ENCODE measurements at regions not wholly inside any gene's neighbourhood (a gene's known extent, or its start where the extent isn't known, plus 50 kb on each side); places are given as distances from the start of the nearest gene placed in this dataset.

DNA sequence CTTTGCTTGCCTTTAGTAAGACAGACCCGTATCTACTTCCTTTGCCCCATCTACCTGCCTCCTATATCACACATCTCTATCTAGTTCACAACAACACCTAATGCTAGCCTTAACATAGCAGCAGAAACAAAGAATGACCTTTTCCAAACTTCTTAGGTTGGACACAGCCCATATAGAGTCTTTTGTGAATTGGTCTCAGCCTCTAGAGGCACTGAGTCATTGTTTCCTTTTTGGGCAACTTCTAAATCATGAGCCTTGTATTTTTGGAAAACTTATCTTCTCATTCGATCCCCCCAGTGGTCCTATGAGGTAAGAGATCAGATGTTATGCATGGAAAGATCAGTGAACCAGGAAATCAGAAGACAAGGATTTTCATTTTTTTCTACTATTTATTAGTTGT, 679.4 kb upstream of the USP24 start:
- no peak overlapping the region for H3K27ac Mint-ChIP-seq
- CTCF ChIA-PET, result interaction anchor here (0.9 kb wide), 1 partner anchor 557 kb away, joined by 3 read pairs; no protein-coding TSS in a partner anchor
- no peak overlapping the region for H3K4me3 Mint-ChIP-seq
- no peaks in the 10 kb centered on the region for H3K4me1 Mint-ChIP-seq
- ATAC-seq (no peak), DNase-seq (ENCODE audit: low spot score) (no peak)
- POLR2A ChIA-PET, result no interaction called here
- no peaks in the 10 kb centered on the region; the same call in 1 of the 2 replicates for H3K27me3 Mint-ChIP-seq (ENCODE audit: low read depth)
- H3K9me3 Mint-ChIP-seq, result peaks cover 23% of the 10 kb centered on the region
- TF ChIP-seq NR2C2 (CRISPR knock-in tag; IDR thresholded peaks at IDR 0.05) (no peak), NFYB (CRISPR knock-in tag; conservative IDR thresholded peaks at IDR 0.05; ENCODE audit: low read depth) (no peak), KAT7 (CRISPR knock-in tag; IDR thresholded peaks at IDR 0.05; ENCODE audit: borderline replicate concordance) (no peak), ZNF138 (CRISPR knock-in tag; conservative IDR thresholded peaks at IDR 0.05) (no peak), ZNF396 (CRISPR knock-in tag; IDR thresholded peaks at IDR 0.05; ENCODE audit: borderline replicate concordance) (no peak), GABPB1 (CRISPR knock-in tag; IDR thresholded peaks at IDR 0.05) (no peak), TCF7 (CRISPR knock-in tag; IDR thresholded peaks at IDR 0.05; ENCODE audit: low read depth) (no peak), OVOL2 (CRISPR knock-in tag; IDR thresholded peaks at IDR 0.05; ENCODE audit: borderline replicate concordance) (no peak)
- TF ChIP-seq, protein P1, sequence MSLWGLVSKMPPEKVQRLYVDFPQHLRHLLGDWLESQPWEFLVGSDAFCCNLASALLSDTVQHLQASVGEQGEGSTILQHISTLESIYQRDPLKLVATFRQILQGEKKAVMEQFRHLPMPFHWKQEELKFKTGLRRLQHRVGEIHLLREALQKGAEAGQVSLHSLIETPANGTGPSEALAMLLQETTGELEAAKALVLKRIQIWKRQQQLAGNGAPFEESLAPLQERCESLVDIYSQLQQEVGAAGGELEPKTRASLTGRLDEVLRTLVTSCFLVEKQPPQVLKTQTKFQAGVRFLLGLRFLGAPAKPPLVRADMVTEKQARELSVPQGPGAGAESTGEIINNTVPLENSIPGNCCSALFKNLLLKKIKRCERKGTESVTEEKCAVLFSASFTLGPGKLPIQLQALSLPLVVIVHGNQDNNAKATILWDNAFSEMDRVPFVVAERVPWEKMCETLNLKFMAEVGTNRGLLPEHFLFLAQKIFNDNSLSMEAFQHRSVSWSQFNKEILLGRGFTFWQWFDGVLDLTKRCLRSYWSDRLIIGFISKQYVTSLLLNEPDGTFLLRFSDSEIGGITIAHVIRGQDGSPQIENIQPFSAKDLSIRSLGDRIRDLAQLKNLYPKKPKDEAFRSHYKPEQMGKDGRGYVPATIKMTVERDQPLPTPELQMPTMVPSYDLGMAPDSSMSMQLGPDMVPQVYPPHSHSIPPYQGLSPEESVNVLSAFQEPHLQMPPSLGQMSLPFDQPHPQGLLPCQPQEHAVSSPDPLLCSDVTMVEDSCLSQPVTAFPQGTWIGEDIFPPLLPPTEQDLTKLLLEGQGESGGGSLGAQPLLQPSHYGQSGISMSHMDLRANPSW (CRISPR knock-in tag; conservative IDR thresholded peaks at IDR 0.05; ENCODE audit: low read depth), result no peak
- TF ChIP-seq, protein P2, sequence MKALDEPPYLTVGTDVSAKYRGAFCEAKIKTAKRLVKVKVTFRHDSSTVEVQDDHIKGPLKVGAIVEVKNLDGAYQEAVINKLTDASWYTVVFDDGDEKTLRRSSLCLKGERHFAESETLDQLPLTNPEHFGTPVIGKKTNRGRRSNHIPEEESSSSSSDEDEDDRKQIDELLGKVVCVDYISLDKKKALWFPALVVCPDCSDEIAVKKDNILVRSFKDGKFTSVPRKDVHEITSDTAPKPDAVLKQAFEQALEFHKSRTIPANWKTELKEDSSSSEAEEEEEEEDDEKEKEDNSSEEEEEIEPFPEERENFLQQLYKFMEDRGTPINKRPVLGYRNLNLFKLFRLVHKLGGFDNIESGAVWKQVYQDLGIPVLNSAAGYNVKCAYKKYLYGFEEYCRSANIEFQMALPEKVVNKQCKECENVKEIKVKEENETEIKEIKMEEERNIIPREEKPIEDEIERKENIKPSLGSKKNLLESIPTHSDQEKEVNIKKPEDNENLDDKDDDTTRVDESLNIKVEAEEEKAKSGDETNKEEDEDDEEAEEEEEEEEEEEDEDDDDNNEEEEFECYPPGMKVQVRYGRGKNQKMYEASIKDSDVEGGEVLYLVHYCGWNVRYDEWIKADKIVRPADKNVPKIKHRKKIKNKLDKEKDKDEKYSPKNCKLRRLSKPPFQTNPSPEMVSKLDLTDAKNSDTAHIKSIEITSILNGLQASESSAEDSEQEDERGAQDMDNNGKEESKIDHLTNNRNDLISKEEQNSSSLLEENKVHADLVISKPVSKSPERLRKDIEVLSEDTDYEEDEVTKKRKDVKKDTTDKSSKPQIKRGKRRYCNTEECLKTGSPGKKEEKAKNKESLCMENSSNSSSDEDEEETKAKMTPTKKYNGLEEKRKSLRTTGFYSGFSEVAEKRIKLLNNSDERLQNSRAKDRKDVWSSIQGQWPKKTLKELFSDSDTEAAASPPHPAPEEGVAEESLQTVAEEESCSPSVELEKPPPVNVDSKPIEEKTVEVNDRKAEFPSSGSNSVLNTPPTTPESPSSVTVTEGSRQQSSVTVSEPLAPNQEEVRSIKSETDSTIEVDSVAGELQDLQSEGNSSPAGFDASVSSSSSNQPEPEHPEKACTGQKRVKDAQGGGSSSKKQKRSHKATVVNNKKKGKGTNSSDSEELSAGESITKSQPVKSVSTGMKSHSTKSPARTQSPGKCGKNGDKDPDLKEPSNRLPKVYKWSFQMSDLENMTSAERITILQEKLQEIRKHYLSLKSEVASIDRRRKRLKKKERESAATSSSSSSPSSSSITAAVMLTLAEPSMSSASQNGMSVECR (CRISPR knock-in tag; IDR thresholded peaks at IDR 0.05; ENCODE audit: borderline replicate concordance), result no peak
- H3K36me3 Mint-ChIP-seq, result peaks cover 11% of the 10 kb centered on the region

DNA sequence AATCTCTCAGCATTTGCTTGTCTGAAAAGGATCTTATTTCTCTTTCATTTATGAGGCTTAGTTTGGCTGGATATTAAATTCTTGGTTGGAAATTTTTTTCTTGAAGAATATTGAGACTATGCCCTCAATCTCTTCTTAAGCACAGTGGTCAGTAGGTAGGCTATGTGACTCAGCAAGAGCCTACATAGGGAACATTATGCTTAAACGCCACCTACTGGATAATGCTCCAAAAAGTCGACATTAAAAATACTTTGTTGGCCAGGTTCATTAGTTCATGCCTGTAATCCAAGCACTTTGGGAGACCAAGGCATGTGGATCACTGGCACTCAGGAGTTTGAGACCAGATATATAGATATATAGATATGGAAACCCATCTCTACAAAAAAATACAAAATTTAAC, 678.0 kb upstream of the USP24 start:
- POLR2A ChIA-PET, result no interaction called here
- CTCF ChIA-PET, result interaction anchor here (0.7 to 1.1 kb wide), 2 partner anchors 12 to 174 kb away, joined by 3 to 5 read pairs; no protein-coding TSS in a partner anchor
- H3K4me3 Mint-ChIP-seq, result no peak overlapping the region
- H3K4me1 Mint-ChIP-seq, result no peaks in the 10 kb centered on the region
- DNase-seq (ENCODE audit: low spot score), result no peak
- H3K27ac Mint-ChIP-seq, result no peak overlapping the region
- H3K27me3 Mint-ChIP-seq (ENCODE audit: low read depth), result no peaks in the 10 kb centered on the region; the same call in 1 of the 2 replicates
- H3K36me3 Mint-ChIP-seq, result peaks cover 11% of the 10 kb centered on the region
- ATAC-seq, result peak; percentile 80
- H3K9me3 Mint-ChIP-seq, result peaks cover 23% of the 10 kb centered on the region
- TF ChIP-seq, protein P3, sequence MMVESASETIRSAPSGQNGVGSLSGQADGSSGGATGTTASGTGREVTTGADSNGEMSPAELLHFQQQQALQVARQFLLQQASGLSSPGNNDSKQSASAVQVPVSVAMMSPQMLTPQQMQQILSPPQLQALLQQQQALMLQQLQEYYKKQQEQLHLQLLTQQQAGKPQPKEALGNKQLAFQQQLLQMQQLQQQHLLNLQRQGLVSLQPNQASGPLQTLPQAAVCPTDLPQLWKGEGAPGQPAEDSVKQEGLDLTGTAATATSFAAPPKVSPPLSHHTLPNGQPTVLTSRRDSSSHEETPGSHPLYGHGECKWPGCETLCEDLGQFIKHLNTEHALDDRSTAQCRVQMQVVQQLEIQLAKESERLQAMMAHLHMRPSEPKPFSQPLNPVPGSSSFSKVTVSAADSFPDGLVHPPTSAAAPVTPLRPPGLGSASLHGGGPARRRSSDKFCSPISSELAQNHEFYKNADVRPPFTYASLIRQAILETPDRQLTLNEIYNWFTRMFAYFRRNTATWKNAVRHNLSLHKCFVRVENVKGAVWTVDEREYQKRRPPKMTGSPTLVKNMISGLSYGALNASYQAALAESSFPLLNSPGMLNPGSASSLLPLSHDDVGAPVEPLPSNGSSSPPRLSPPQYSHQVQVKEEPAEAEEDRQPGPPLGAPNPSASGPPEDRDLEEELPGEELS (CRISPR knock-in tag; IDR thresholded peaks at IDR 0.05), result no peak
- TF ChIP-seq, protein P4, sequence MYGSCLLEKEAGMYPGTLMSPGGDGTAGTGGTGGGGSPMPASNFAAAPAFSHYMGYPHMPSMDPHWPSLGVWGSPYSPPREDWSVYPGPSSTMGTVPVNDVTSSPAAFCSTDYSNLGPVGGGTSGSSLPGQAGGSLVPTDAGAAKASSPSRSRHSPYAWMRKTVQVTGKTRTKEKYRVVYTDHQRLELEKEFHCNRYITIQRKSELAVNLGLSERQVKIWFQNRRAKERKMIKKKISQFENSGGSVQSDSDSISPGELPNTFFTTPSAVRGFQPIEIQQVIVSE (CRISPR knock-in tag; IDR thresholded peaks at IDR 0.05; ENCODE audit: borderline replicate concordance), result no peak
- TF ChIP-seq MYBL2 (CRISPR knock-in tag; IDR thresholded peaks at IDR 0.05) (no peak), FOXP1 (CRISPR knock-in tag; IDR thresholded peaks at IDR 0.05; ENCODE audit: borderline replicate concordance) (no peak), FOXK1 (CRISPR knock-in tag; IDR thresholded peaks at IDR 0.05) (no peak), RORB (CRISPR knock-in tag; IDR thresholded peaks at IDR 0.05) (no peak)
- TF ChIP-seq, protein P5, sequence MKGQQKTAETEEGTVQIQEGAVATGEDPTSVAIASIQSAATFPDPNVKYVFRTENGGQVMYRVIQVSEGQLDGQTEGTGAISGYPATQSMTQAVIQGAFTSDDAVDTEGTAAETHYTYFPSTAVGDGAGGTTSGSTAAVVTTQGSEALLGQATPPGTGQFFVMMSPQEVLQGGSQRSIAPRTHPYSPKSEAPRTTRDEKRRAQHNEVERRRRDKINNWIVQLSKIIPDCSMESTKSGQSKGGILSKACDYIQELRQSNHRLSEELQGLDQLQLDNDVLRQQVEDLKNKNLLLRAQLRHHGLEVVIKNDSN (CRISPR knock-in tag; IDR thresholded peaks at IDR 0.05), result no peak
- TF ChIP-seq, protein P6, sequence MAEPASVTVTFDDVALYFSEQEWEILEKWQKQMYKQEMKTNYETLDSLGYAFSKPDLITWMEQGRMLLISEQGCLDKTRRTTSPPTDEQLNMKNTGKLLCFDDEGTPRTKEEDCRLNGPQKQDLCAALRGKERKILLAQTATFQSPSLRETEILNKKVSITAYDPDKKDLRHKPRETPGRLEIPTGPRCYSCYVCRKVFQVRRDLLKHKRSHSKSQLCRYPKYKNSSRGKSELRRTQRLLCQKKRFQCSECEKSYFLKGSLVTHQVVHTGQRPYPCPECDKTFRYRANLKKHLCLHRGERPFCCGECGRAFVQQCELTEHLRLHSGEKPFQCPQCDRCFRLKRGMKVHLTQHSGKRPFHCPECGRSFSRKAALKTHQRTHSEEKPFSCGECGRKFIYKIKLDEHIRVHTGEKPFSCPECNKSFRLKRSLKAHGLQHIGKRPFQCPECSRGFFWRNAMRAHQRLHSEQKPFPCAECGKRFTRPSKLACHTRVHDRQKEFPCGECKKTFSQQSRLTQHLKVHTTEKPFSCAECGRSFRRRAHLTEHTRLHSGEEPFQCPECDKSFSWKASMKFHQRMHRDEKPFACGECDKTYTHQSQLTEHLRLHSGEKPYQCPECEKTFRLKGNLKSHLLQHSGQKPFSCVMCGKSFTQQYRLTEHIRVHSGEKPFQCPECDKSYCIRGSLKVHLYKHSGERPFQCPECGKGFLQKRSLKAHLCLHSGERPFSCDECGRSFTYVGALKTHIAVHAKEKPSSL (CRISPR knock-in tag; conservative IDR thresholded peaks at IDR 0.05), result no peak
- TF ChIP-seq, protein P7, sequence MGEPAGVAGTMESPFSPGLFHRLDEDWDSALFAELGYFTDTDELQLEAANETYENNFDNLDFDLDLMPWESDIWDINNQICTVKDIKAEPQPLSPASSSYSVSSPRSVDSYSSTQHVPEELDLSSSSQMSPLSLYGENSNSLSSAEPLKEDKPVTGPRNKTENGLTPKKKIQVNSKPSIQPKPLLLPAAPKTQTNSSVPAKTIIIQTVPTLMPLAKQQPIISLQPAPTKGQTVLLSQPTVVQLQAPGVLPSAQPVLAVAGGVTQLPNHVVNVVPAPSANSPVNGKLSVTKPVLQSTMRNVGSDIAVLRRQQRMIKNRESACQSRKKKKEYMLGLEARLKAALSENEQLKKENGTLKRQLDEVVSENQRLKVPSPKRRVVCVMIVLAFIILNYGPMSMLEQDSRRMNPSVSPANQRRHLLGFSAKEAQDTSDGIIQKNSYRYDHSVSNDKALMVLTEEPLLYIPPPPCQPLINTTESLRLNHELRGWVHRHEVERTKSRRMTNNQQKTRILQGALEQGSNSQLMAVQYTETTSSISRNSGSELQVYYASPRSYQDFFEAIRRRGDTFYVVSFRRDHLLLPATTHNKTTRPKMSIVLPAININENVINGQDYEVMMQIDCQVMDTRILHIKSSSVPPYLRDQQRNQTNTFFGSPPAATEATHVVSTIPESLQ (CRISPR knock-in tag; IDR thresholded peaks at IDR 0.05), result no peak
